Lung (tissue), 9 donors: ENCODE measurements at regions not wholly inside any gene's neighbourhood (a gene's known extent, or its start where the extent isn't known, plus 50 kb on each side); places are given as distances from the start of the nearest gene placed in this dataset.
"Not testable (repeated sequence)": the region's sequence is repeated elsewhere in the genome, so short reads cannot be mapped to it uniquely, and the experiment has no call there.

Experiments
- ATAC-seq: fragments of 200-7000 bp; cut with Tn5 transposase; one replicate; pipeline ENCODE4 v1.9.1; 2020; ENCODE audit warnings: moderate number of reproducible peaks; ENCODE audit not compliant: insufficient read depth, low FRiP score
- DNase-seq, 3 donors: peaks; one replicate each; pipeline ENCODE4 v3.0.0-alpha.2; 2013 to 2017
- H3K27ac ChIP-seq, 2 donors: one replicate each; pipeline ENCODE4 v1.5.1; 2013; ENCODE audit warnings: mild to moderate bottlenecking in 2 of 2, moderate library complexity in 2 of 2, control low read depth in 1 of 2, inconsistent platforms in 1 of 2, low read depth in 1 of 2, low read length in 1 of 2
- H3K27me3 ChIP-seq, 3 donors: one replicate each; pipeline ENCODE4 v1.5.1; 2013; ENCODE audit warnings: low read length in 2 of 3; ENCODE audit not compliant: control insufficient read depth in 3 of 3, insufficient read depth in 3 of 3
- H3K36me3 ChIP-seq, 4 donors: one replicate each; pipeline ENCODE4 v1.5.1; 2013; ENCODE audit warnings: low read length in 4 of 4, mild to moderate bottlenecking in 1 of 4, moderate library complexity in 1 of 4; ENCODE audit not compliant: control insufficient read depth in 4 of 4, insufficient read depth in 4 of 4
- H3K4me1 ChIP-seq, 5 donors: one replicate each; pipeline ENCODE4 v1.5.1; 2013; ENCODE audit warnings: low read length in 5 of 5, mild to moderate bottlenecking in 2 of 5, moderate library complexity in 1 of 5; ENCODE audit not compliant: control insufficient read depth in 5 of 5, insufficient read depth in 5 of 5
- H3K4me3 ChIP-seq: one replicate; pipeline ENCODE4 v1.5.1; 2013; ENCODE audit warnings: mild to moderate bottlenecking, control low read depth, moderate library complexity
- H3K9ac ChIP-seq, 2 donors: one replicate each; pipeline ENCODE4 v1.5.1; 2013; ENCODE audit warnings: low read length in 2 of 2, control low read depth in 1 of 2; ENCODE audit not compliant: insufficient read depth in 1 of 2
- H3K9me3 ChIP-seq, 4 donors: one replicate each; pipeline ENCODE4 v1.5.1; 2013; ENCODE audit warnings: low read length in 3 of 4, mild to moderate bottlenecking in 1 of 4, moderate library complexity in 1 of 4; ENCODE audit not compliant: control insufficient read depth in 4 of 4, insufficient read depth in 3 of 4
- WGBS, 2 donors: extraction: QIAGEN DNeasy Blood & Tissue Kit; methylation state at CpG; one replicate each; pipeline ENCODE4 v1.1.7; 2013; 5-methylcytosine and 5-hydroxymethylcytosine counted together
- donor health status: Bipolar disorder and iron deficiency.
- donor health status: healthy.
- donor health status: DM: yes; HTN: yes; CAD: no.

DNA sequence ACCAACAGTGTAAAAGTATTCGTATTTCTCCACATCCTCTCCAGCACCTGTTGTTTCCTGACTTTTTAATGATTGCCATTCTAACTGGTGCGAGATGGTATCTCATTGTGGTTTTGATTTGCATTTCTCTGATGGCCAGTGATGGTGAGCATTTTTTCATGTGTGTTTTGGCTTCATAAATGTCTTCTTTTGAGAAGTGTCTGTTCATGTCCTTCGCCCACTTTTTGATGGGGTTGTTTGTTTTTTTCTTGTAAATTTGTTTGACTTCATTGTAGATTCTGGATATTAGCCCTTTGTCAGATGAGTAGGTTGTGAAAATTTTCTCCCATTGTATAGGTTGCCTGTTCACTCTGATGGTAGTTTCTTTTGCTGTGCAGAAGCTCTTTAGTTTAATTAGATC lies 86.9 kb downstream of the CCDC74A start:
- not testable (repeated sequence) for H3K27me3 ChIP-seq, H3K36me3 ChIP-seq, H3K4me3 ChIP-seq, H3K4me1 ChIP-seq, H3K9me3 ChIP-seq, DNase-seq, H3K27ac ChIP-seq, H3K9ac ChIP-seq, ATAC-seq
- WGBS, 2 donors: 79 to 87% methylated on average over 3 of the region's 3 CpGs

DNA sequence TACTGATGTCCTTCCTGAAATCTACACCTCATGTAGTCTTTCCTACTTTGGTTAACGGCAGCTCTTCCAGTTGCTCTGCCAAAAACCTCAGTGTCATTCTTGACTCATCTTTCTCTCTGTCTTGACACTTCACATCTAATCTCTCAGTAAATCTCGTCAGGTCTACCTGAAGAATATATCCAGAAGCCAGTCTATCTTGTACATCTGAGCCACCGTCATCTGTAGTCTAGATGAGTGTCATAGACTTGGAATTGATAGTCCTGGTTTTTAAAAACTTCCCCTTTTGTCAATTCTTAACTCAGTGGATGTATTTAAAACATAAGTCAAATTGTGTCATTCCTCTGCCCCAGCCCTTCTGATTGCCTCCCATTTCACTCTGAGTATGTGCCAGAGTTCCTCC lies 90.6 kb downstream of the CCDC74A start:
- H3K36me3 ChIP-seq, H3K9me3 ChIP-seq, H3K27me3 ChIP-seq, ATAC-seq, H3K4me3 ChIP-seq, H3K4me1 ChIP-seq, DNase-seq, H3K9ac ChIP-seq, H3K27ac ChIP-seq: not testable (repeated sequence)
- 86 to 93% methylated on average over 3 of the region's 3 CpGs for WGBS, 2 donors

DNA sequence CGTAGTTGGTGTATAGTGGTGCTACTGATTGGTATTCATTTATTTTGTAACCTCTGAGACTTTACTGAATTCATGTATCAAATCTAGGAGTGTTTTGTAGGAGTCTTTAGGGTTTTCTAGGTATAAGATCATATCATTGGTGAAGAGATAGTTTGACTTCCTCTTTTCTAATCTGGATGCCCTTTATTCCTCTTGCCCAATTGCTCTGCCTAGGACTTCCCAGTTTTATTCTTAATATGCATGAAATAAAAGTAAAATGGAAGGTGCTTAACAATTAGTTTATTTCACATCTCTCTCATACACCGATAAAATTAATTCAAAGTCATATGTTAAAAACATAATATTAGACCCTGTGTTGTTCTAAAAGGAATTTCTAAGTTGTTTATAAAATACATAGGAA lies 95.2 kb downstream of the CCDC74A start:
- not testable (repeated sequence) for H3K4me1 ChIP-seq, H3K4me3 ChIP-seq, H3K36me3 ChIP-seq, ATAC-seq, H3K27me3 ChIP-seq, H3K27ac ChIP-seq, H3K9me3 ChIP-seq, H3K9ac ChIP-seq, DNase-seq
- 85 to 88% methylated on average over 2 of the region's 2 CpGs for whole genome bisulfite sequencing, 2 donors

DNA sequence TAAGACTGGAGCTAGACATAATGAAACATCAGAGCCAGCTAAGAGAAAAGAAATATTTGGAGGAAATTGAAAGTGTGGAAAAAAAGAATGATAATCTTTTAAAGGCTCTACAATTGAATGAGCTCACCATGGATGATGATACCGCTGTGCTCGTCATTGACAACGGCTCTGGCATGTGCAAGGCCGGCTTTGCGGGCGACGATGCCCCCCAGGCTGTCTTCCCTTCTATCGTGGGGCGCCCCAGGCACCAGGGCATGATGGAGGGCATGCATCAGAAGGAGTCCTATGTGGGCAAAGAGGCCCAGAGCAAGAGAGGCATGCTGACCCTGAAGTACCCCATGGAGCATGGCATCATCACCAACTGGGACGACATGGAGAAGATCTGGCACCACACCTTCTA lies 98.3 kb downstream of the CCDC74A start:
- not testable (repeated sequence) for ATAC-seq, H3K9me3 ChIP-seq, H3K4me3 ChIP-seq, H3K4me1 ChIP-seq, H3K36me3 ChIP-seq, H3K27me3 ChIP-seq, H3K9ac ChIP-seq, DNase-seq, H3K27ac ChIP-seq
- WGBS, 2 donors: 86 to 92% methylated on average over 10 of the region's 10 CpGs

DNA sequence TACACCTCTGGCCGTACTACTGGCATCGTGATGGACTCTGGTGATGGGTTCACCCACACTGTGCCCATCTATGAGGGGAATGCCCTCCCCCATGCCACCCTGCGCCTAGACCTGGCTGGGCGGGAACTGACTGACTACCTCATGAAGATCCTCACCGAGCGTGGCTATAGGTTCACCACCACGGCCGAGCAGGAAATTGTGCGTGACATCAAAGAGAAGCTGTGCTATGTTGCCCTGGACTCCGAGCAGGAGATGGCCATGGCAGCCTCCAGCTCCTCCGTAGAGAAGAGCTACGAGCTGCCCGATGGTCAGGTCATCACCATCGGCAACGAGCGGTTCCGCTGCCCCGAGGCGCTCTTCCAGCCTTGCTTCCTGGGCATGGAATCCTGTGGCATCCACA lies 98.9 kb downstream of the CCDC74A start:
- not testable (repeated sequence) for H3K27ac ChIP-seq, H3K4me1 ChIP-seq, H3K9me3 ChIP-seq, H3K9ac ChIP-seq, H3K4me3 ChIP-seq, DNase-seq, H3K36me3 ChIP-seq, H3K27me3 ChIP-seq, ATAC-seq
- 89 to 92% methylated on average over 19 of the region's 19 CpGs for WGBS, 2 donors

DNA sequence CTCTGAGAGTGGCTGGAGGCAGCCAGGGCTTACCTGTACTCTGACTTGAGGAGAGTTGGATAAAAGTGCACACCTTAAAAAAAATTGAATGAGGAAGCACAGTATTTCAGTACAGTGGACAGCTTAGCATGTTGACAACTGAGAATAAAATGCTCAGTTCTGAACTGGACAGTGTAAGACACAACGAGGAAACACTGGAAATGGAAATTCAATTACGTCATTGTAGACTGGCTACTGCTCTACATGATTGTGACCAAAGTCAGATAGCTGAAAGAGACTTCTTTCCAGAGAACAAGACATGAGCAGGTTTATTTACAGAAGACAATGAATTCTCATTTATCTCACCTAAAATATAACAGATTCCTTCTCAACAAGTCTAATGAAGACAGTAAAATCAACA lies 100.1 kb downstream of the CCDC74A start:
- not testable (repeated sequence) for H3K4me1 ChIP-seq, DNase-seq, H3K4me3 ChIP-seq, ATAC-seq, H3K9ac ChIP-seq, H3K27ac ChIP-seq, H3K9me3 ChIP-seq, H3K27me3 ChIP-seq, H3K36me3 ChIP-seq
- 45 to 48% methylated on average over 2 of the region's 2 CpGs for WGBS, 2 donors

DNA sequence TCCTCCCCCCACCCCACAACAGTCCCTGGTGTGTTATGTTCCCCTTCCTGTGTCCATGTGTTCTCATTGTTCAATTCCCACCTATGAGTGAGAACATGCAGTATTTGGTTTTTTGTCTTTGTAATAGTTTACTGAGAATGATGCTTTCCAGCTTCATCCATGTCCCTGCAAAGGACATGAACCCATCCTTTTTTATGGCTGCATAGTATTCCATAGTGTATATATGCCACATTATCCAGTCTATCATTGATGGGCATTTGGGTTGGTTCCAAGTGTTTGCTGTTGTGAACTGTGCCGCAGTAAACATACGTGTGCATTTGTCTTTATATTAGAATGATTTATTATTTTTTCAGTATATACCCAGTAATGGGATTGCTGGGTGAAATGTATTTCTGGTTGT lies 104.0 kb downstream of the CCDC74A start:
- WGBS, 2 donors: 87 to 92% methylated on average over 2 of the region's 2 CpGs
- H3K36me3 ChIP-seq, H3K4me3 ChIP-seq, H3K4me1 ChIP-seq, H3K9ac ChIP-seq, ATAC-seq, H3K9me3 ChIP-seq, H3K27ac ChIP-seq, H3K27me3 ChIP-seq, DNase-seq: not testable (repeated sequence)

DNA sequence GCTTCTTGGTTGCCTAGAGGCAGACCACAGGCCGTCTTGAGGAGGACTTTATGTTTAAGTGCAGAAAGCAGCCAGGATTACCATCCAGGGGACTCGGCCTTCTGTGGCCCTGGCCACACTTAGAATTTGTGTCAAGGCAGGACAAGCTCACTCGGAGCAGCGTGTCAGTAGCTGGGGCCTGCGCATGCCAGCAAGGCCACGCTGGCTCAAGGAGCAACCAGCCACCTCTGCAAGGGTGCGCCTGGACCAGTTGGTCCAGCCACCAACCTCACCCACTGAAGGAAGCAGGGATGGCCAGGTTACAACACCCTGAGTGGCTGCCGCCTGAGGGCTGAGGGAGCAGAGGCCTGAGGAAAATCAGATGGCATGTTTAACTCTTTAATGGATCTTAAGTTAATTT lies 105.7 kb downstream of the CCDC74A start:
- H3K27me3 ChIP-seq, H3K27ac ChIP-seq, DNase-seq, ATAC-seq, H3K9ac ChIP-seq, H3K9me3 ChIP-seq, H3K4me3 ChIP-seq, H3K4me1 ChIP-seq, H3K36me3 ChIP-seq: not testable (repeated sequence)
- WGBS, 2 donors: 92 to 95% methylated on average over 8 of the region's 8 CpGs
